Peyer's patch (tissue), 4 donors: ENCODE measurements at regions not wholly inside any gene's neighbourhood (a gene's known extent, or its start where the extent isn't known, plus 50 kb on each side); places are given as distances from the start of the nearest gene placed in this dataset.
A peak's percentile ranks its signal among the peaks of the same experiment; 100 is the strongest.

Source experiments
- DNase-seq, 3 donors: peaks; one replicate each; pipeline ENCODE4 v3.0.0-alpha.2; 2017 to 2019
- H3K27ac ChIP-seq, 4 donors: fragments of 200-600 bp; sonication (generic); one replicate each; pipeline ENCODE4 v1.5.1; 2016 to 2019
- H3K27me3 ChIP-seq, 2 donors: fragments of 200-600 bp; sonication (generic); one replicate each; pipeline ENCODE4 v1.5.1; 2019
- H3K36me3 ChIP-seq, 3 donors: fragments of 200-600 bp; sonication (generic); one replicate each; pipeline ENCODE4 v1.5.1; 2016 to 2019
- H3K4me1 ChIP-seq, 4 donors: fragments of 200-600 bp; sonication (generic); one replicate each; pipeline ENCODE4 v1.5.1; 2016 to 2019
- H3K4me3 ChIP-seq, 4 donors: fragments of 200-600 bp; sonication (generic); 1 replicate in 3 of 4; 2 replicates in 1 of 4; pipeline ENCODE4 v1.5.1; 2016 to 2019; ENCODE audit warnings: mild to moderate bottlenecking in 1 of 4
- H3K9me3 ChIP-seq, 4 donors: fragments of 200-600 bp; sonication (generic); one replicate each; pipeline ENCODE4 v1.5.1; 2016 to 2019; ENCODE audit warnings: mild to moderate bottlenecking in 1 of 4
- POLR2A ChIP-seq, 2 donors: fragments of 450-650 bp; IDR thresholded peaks; one replicate each; pipeline ENCODE4 v1.5.1; 2017; ENCODE audit warnings: antibody characterized with exemption in 2 of 2, mild to moderate bottlenecking in 2 of 2, moderate library complexity in 2 of 2
- TF ChIP-seq, protein P1 (sequence below), 6 experiments: fragments of 450-650 bp in 4 of 6; fragments of 200-600 bp in 2 of 6; sonication (generic) in 1 of 6; IDR thresholded peaks; one replicate each; pipeline ENCODE4 v1.5.1; 2017 to 2019; ENCODE audit warnings: antibody characterized with exemption in 6 of 6, mild to moderate bottlenecking in 3 of 6, moderate library complexity in 1 of 6

DNA sequence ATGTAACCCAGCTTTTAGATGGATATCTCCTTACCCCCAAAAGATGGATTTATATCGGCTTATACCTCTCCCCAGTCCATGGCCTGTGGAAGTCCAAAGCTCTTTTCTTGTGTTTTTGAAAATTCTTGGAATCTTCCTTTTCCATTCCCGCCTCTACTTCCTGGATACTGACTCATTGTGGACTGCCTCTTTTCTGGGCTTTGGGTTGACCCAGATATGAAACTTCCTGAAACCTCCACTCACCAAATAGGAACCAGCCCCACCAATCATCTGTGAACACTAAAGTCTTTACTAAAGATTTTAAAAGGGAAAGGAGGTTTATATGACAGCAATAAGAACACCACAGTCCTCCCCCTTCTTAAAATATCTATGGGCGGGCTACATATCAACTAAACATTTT is 163.4 kb upstream of the SYN3 start:
- Histone ChIP-seq H3K36me3 (no peaks in the 10 kb centered on the region), H3K27me3 (no peaks in the 10 kb centered on the region), H3K27ac (no peak overlapping the region), H3K4me3 (no peak overlapping the region), H3K9me3 (no peaks in the 10 kb centered on the region), H3K4me1 (no peaks in the 10 kb centered on the region)
- TF ChIP-seq, protein P1, sequence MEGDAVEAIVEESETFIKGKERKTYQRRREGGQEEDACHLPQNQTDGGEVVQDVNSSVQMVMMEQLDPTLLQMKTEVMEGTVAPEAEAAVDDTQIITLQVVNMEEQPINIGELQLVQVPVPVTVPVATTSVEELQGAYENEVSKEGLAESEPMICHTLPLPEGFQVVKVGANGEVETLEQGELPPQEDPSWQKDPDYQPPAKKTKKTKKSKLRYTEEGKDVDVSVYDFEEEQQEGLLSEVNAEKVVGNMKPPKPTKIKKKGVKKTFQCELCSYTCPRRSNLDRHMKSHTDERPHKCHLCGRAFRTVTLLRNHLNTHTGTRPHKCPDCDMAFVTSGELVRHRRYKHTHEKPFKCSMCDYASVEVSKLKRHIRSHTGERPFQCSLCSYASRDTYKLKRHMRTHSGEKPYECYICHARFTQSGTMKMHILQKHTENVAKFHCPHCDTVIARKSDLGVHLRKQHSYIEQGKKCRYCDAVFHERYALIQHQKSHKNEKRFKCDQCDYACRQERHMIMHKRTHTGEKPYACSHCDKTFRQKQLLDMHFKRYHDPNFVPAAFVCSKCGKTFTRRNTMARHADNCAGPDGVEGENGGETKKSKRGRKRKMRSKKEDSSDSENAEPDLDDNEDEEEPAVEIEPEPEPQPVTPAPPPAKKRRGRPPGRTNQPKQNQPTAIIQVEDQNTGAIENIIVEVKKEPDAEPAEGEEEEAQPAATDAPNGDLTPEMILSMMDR (IDR thresholded peaks at IDR 0.05) = no peak
- TF ChIP-seq POLR2A (IDR thresholded peaks at IDR 0.05) = no peak
- no peak for DNase-seq

DNA sequence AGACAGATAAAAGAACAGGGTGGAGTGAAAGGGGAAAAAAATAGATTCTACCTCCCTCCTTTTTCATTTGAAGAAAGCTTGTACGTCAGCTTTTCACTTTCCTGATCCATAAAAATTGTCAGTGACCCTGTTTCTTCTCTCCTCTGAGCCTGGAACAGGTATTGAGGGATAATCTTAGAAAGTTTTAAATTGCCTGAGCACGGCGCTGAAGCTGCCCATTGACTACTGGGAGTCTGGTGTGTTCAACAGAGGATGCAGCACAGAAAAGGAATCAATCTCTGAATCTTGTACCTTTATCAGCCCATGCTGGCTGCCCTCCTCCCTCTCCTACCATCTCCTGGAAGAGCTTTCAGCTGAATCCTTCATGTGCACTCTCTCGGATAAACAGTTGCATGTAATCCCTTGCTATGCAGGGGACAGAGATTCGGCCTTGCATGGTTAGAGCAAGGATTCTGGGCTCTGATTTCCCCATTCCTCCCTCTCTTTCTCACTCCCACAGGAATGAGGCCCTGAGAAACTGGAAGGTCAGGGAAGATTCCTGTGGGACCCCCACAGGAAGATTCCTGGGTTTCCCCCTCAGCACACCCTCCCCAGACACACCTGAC is 162.4 kb upstream of the SYN3 start:
- TF ChIP-seq, protein P1 (IDR thresholded peaks at IDR 0.05) = no peak
- TF ChIP-seq POLR2A (IDR thresholded peaks at IDR 0.05) = no peak
- no peaks in the 10 kb centered on the region for H3K36me3 ChIP-seq
- peak overlapping the region in 1 of 4 donors; percentile 15 for H3K4me3 ChIP-seq
- DNase-seq = no peak
- H3K27me3 ChIP-seq = no peaks in the 10 kb centered on the region
- H3K27ac ChIP-seq = no peak overlapping the region
- H3K9me3 ChIP-seq = no peaks in the 10 kb centered on the region
- no peaks in the 10 kb centered on the region for H3K4me1 ChIP-seq

DNA sequence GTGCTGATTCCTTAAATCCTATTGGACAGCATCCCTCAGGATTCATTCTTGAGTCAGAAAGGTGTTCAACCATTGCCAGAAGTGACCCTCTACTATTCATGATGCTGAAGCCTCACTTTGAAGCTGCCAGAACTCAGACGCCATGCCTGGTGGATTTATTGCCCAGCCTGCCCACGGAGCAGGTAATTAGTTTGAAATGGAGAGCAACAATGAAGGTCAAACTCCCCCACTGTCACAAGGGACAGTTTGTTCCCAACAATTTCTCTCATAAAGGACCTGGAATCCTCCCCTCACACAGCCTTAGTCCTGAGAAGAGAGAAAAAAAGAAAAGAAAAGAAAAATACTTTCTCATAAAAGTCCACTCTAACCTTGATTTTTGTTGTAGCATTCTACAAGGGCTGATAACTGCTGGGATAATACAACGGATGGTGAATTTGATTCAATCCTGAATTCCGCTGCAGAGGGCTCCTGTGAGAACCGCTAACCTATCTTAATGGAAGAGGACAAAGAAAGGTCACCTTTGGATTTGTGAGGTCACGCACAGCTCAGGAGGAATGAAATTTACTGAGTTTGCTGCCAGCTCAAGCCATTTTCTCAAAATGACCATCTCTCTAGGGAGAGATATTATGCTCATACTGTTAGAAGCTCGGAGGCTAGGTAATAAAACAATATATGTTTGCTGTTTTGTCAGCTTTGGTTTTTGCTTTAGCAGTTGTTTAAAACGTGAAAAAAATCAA is 161.6 kb upstream of the SYN3 start:
- H3K4me1 ChIP-seq = no peaks in the 10 kb centered on the region
- H3K27me3 ChIP-seq = no peaks in the 10 kb centered on the region

DNA sequence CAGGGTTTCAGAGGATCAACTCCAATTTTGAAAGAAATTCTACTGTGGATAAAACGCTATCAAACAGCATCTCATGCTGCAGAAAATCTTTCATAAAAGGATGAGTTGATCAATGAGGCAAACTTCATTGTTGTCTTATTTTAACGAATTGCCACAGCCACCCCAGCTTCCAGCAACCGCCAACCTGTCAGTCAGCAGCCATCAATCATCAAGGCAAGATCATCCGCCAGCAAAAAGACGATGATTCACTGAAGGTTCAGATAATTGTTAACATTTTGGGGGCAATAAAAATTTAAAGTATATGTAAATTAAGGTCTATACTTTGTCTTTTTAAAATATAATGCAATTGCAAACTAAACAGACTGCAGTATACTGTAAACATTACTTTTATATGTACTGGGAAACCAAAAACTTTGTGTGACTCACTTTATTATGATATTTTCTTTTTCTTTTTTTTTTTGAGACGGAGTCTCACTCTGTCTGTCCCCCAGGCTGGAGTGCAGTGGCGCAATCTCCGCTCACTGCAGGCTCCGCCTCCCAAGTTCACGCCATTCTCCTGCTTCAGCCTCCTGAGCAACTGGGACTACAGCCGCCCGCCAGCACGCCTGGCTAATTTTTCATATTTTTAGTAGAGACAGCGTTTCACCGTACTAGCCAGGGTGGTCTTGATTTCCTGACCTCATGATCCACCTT is 155.3 kb upstream of the SYN3 start:
- DNase-seq = no peak
- no peak overlapping the region for H3K27ac ChIP-seq
- H3K36me3 ChIP-seq = no peaks in the 10 kb centered on the region
- H3K9me3 ChIP-seq = no peaks in the 10 kb centered on the region
- no peaks in the 10 kb centered on the region for H3K27me3 ChIP-seq
- H3K4me3 ChIP-seq = no peak overlapping the region
- TF ChIP-seq, protein P1 (IDR thresholded peaks at IDR 0.05) = no peak
- TF ChIP-seq POLR2A (IDR thresholded peaks at IDR 0.05) = no peak
- H3K4me1 ChIP-seq = no peaks in the 10 kb centered on the region

More for the DNA sequence above, 161.6 kb upstream of the SYN3 start:
- no peak for TF ChIP-seq POLR2A (IDR thresholded peaks at IDR 0.05)
- TF ChIP-seq, protein P1 (IDR thresholded peaks at IDR 0.05) = no peak
- Histone ChIP-seq H3K27ac (no peak overlapping the region), H3K4me3 (no peak overlapping the region), H3K36me3 (no peaks in the 10 kb centered on the region), H3K9me3 (no peaks in the 10 kb centered on the region)
- DNase-seq = no peak

DNA sequence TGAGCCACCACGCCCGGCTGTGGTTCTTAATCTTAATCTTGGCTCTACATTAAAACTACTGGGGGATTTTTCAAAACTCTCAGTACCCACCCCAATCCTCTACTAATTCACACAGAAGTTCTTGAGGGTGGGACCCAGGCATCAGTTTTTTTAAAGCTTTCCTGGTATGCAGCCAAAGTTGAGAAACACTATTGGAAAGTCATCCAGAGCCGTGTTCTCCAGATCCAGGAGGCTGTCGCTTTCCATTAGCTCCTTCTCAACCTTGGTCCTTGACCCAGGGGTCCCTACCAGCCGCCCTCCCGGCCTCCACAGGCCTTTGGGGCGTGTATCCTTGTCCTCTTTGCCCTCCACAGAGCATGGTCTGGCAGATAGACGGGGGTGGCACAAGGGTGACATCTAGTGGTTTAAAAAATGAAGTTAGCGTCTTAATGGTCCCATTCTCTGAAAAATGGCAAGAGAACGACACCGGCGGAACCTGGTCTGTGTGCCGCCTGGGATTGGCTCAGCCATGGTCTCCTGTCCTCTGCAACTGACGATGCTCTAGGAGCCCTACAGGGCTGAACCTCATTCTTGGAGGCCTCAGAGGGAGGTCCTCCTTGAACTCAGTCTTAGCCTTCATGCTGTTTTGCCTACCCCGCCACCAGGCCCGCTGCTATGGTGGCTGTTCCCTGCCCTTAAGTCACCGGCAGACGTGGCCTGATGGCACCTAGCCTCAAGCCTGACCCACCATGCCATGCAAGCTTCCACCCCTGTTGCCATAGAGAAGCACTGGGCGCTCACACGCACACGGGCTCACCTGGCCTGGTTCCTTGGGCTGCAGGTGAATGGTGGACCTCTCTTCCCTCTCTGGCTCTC is 152.0 kb upstream of the SYN3 start:
- no peak overlapping the region for H3K27ac ChIP-seq
- H3K4me1 ChIP-seq = no peaks in the 10 kb centered on the region
- H3K9me3 ChIP-seq = no peaks in the 10 kb centered on the region
- no peak overlapping the region for H3K4me3 ChIP-seq
- no peaks in the 10 kb centered on the region for H3K27me3 ChIP-seq
- H3K36me3 ChIP-seq = no peaks in the 10 kb centered on the region
- DNase-seq = peak in 1 of 3 donors; percentile 56
- TF ChIP-seq, protein P1 (IDR thresholded peaks at IDR 0.05) = peak; percentile 14 to 59 (median 30)
- TF ChIP-seq POLR2A (IDR thresholded peaks at IDR 0.05) = no peak
